T-helper 17 cell (primary cell): ENCODE measurements at regions not wholly inside any gene's neighbourhood (a gene's known extent, or its start where the extent isn't known, plus 50 kb on each side); places are given as distances from the start of the nearest gene placed in this dataset.

Experiments
- ATAC-seq: fragments of 150-1000 bp; cut with Tn5 transposase; 2 replicates; pipeline ENCODE4 v1.10.0; 2021; ENCODE audit warnings: mild to moderate bottlenecking, moderate library complexity
- DNase-seq, 3 donors: peaks; one replicate each; pipeline versions ENCODE4 v3.0.0 to v3.0.0-alpha.2; 2020 to 2021
- H3K9me3 ChIP-seq: one replicate; pipeline ENCODE4 v1.7.0; 2013; ENCODE audit warnings: low read length, mild to moderate bottlenecking; ENCODE audit not compliant: control insufficient read depth, poor library complexity, severe bottlenecking
- H3K27ac Mint-ChIP-seq: one replicate; pipeline ENCODE4 v1.8.0; 2022; ENCODE audit warnings: mild to moderate bottlenecking, moderate library complexity, mixed read lengths
- H3K27me3 Mint-ChIP-seq: one replicate; pipeline ENCODE4 v1.8.0; 2022; ENCODE audit warnings: mixed read lengths
- H3K36me3 Mint-ChIP-seq: one replicate; pipeline ENCODE4 v1.8.0; 2022; ENCODE audit warnings: low read depth, mixed read lengths
- H3K4me1 Mint-ChIP-seq: one replicate; pipeline ENCODE4 v1.8.0; 2022; ENCODE audit warnings: mild to moderate bottlenecking, mixed read lengths
- H3K4me3 Mint-ChIP-seq: one replicate; pipeline ENCODE4 v1.8.0; 2022; ENCODE audit warnings: mild to moderate bottlenecking, moderate library complexity, mixed read lengths

DNA sequence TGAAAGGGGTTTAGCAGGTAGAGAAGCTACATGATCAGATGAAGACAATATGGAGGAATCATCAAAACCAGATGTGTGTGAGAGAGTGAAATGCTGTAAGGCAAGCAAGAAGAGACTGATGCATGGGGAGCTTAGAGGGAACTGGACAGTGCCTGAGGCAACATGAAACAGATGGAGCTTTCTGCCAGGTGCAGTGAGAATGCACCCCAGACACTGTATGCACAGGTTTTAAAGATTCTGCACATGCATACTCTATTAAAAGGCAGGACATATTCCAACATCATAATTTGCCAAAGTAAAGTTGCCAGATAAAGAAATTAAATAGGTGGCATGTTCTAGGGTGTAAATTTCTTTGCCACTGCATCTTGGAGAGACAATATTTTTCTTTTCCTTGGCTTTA is 200.1 kb downstream of the AMY1C start:
- DNase-seq (no peak), ATAC-seq (no peak)
- H3K27me3 Mint-ChIP-seq, result no peaks in the 10 kb centered on the region
- H3K4me3 Mint-ChIP-seq, result no peak overlapping the region
- peaks cover 2% of the 10 kb centered on the region for H3K9me3 ChIP-seq
- no peak overlapping the region for H3K27ac Mint-ChIP-seq
- no peaks in the 10 kb centered on the region for H3K36me3 Mint-ChIP-seq
- H3K4me1 Mint-ChIP-seq, result no peaks in the 10 kb centered on the region

DNA sequence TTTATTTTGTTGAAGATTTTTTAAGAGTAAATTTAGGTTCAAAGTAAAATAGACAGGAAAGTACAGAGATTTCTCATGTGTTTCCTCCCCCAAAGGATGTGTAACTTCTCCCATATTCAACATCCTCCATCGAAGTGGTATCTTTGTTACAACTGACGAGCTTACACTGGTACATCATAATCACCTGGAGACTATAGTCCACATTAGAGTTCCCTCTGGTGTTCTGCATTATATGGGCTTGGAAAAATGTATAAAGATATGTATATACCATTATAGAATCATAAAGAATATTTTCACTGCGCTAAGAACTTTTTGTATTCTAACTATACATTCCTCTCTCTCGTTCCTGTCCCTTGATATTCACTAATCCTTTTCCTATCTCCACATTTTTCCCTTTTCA is 203.7 kb downstream of the AMY1C start:
- no peak for ATAC-seq
- H3K27me3 Mint-ChIP-seq, result no peaks in the 10 kb centered on the region
- H3K36me3 Mint-ChIP-seq, result no peaks in the 10 kb centered on the region
- H3K9me3 ChIP-seq, result peaks cover 2% of the 10 kb centered on the region
- no peak overlapping the region for H3K4me3 Mint-ChIP-seq
- H3K4me1 Mint-ChIP-seq, result no peaks in the 10 kb centered on the region
- no peak for DNase-seq
- H3K27ac Mint-ChIP-seq, result no peak overlapping the region

DNA sequence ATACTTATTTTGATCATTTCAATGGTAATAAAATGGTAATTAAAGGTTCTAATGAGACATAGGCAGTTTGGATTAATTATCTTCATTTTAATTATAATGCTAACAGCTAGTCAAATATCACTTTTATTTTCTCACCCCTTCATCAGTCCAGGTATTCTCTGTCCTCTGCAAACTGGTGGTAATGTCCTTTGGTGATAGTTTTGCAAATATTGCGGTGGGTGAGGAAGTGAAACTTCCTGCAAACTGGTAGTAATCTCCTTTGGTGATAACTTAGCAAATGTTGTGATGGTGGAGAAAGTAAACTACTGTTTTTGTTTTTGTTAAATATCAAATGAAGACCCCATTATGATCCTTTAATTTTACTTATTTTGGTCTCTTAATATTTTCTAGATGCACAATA is 209.0 kb downstream of the AMY1C start:
- ATAC-seq (no peak), DNase-seq (no peak)
- H3K4me1 Mint-ChIP-seq, result no peaks in the 10 kb centered on the region

DNA sequence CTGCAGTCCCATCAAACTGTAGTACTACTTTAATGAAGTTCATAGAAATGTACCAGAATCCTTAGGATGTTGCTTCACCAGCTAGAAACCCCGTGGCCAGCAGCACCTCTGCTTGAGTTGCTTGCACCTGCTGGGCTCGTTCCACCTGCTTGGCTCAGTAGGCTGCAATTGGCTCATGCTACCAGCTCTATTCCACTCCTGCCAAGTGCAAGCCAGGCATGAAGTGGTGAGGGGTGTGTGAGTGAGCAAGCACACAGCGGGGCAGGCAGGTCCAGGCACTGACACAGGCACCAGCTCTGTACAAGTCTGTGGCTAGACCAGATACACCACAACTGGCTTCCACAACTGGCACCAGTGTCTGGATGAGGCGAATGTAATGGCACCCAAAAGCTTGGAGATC is 209.9 kb downstream of the AMY1C start:
- H3K4me3 Mint-ChIP-seq, result no peak overlapping the region
- DNase-seq (no peak), ATAC-seq (no peak)
- no peaks in the 10 kb centered on the region for H3K27me3 Mint-ChIP-seq
- H3K36me3 Mint-ChIP-seq, result no peaks in the 10 kb centered on the region
- no peaks in the 10 kb centered on the region for H3K9me3 ChIP-seq
- H3K4me1 Mint-ChIP-seq, result no peaks in the 10 kb centered on the region
- no peak overlapping the region for H3K27ac Mint-ChIP-seq

More for the DNA sequence above, 209.0 kb downstream of the AMY1C start:
- Mint-ChIP-seq H3K36me3 (no peaks in the 10 kb centered on the region), H3K27me3 (no peaks in the 10 kb centered on the region), H3K27ac (no peak overlapping the region), H3K4me3 (no peak overlapping the region)
- H3K9me3 ChIP-seq, result no peaks in the 10 kb centered on the region

DNA sequence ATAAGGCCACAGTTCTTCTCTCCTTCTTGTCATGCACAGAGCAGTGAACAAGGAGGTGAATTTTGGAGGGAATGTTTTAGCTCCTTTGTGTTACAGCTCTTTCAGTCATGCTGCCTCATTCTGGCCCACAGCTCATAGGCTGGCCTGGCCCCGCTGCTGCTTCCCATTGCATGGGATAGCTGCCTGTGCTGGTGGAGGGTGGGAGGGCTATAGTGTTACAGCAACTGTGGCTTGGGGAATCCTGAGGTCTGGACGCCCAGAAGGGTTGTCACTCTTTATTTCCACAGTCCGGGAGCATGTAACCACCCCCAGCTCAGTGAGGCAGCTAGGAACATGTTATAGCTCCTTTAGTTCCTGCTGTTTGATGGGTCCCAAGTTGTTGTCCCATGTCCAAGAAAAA is 210.3 kb downstream of the AMY1C start:
- DNase-seq, result no peak
- Mint-ChIP-seq H3K27me3 (no peaks in the 10 kb centered on the region), H3K36me3 (no peaks in the 10 kb centered on the region), H3K27ac (no peak overlapping the region), H3K4me1 (no peaks in the 10 kb centered on the region), H3K4me3 (no peak overlapping the region)
- ATAC-seq, result no peak
- no peaks in the 10 kb centered on the region for H3K9me3 ChIP-seq

DNA sequence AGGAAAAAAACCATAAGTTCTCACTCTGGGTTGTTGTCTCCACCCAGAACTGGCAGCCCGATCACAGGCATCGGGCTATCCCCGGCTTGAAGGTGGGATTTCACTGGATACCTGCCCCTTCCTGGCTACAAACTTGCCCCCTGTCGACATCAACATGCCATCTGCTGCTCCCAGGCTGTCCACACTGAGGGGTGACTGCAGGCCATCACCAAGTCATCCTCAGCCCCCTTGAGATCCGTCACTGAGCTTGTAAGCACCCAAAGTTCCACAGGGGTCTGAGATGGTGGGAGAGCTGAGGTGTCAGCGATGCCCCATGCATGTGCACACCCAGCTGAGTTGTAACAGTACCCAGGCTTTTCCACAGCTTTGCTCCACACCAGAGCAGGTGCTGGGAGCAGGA is 211.0 kb downstream of the AMY1C start:
- H3K36me3 Mint-ChIP-seq, result no peaks in the 10 kb centered on the region
- ATAC-seq (no peak), DNase-seq (no peak)
- H3K4me3 Mint-ChIP-seq, result no peak overlapping the region
- H3K9me3 ChIP-seq, result no peaks in the 10 kb centered on the region
- no peaks in the 10 kb centered on the region for H3K27me3 Mint-ChIP-seq
- H3K27ac Mint-ChIP-seq, result no peak overlapping the region
- no peaks in the 10 kb centered on the region for H3K4me1 Mint-ChIP-seq

DNA sequence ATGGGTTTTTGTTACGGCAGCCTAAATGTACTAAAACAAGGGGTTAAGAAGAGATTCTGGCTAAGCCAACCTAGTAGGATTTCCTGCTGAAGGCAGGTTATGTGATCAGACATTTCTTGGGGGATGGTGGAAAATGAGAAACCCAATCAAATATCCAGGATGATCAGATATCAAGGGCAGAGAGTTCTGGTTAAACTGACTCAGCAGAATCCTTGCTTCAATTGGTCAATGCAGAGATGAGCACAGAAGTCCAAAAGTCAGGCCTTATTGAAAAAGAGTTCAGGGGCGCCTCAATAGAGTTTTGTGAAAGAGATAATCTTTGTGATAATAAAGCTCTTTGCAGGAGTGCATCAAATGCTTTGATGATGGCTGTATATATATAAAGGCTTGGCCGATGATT is 237.1 kb downstream of the AMY1C start:
- ATAC-seq (no peak), DNase-seq (no peak)
- Mint-ChIP-seq H3K36me3 (no peaks in the 10 kb centered on the region), H3K4me1 (no peaks in the 10 kb centered on the region), H3K27me3 (no peaks in the 10 kb centered on the region), H3K4me3 (no peak overlapping the region), H3K27ac (no peak overlapping the region)
- no peaks in the 10 kb centered on the region for H3K9me3 ChIP-seq

DNA sequence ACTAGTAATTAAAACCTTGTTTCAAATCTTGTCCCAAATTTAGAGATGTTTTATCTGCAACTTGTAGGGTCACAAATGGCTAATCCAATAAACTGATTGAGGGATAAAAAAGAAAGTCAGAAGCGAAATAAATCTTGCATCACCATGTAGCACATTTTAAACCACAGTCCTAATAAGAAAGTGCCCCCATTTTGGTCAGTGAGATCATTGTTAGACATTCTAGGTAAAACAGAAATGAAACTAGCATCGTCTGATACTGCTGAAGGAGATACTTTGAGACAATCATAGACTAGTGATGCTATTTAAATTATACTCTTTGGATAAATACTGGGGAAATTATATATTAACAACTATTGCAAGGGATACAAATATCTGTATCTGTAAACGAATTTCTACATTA is 247.9 kb downstream of the AMY1C start:
- Mint-ChIP-seq H3K4me1 (no peaks in the 10 kb centered on the region), H3K27ac (no peak overlapping the region), H3K36me3 (no peaks in the 10 kb centered on the region), H3K27me3 (no peaks in the 10 kb centered on the region), H3K4me3 (no peak overlapping the region)
- peaks cover 4% of the 10 kb centered on the region for H3K9me3 ChIP-seq
- ATAC-seq (no peak), DNase-seq (no peak)

DNA sequence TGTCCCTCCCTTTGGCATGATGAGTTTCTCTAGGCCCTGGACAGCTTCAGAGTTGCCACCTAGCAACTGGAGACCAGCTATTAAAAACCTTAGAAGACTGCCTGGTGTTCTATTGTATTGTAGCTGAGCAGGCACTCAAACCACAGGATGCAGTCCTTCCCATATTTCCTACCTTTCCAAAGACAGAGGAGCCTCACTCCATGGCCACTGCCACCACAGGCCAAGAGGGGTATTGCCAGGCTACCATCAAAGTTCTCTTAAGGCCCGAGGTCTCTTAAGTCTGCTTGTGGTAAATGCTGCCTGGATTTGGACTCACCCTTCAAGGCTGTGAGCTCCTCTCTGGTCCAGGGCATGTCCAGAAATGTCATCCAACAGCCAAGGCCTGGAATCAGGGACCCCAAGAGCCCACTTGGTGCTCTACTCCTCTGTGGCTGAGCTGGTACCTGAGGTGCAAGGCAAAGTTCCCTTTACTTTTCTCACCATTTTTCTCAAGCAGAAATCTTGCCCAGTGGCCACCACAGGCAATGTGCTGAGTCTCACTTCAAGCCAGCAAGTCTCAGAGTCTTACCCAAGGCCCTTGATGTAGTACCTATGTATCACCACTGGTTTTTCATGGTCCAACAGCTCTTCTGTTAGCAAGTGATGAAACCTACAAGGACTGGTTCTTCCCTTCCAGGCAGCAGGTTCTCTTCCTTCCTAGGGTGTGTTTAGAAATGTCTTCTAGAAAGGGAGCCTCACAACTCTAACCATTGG is 269.4 kb downstream of the AMY1C start:
- no peaks in the 10 kb centered on the region for H3K9me3 ChIP-seq
- H3K4me3 Mint-ChIP-seq, result no peak overlapping the region
- ATAC-seq (no peak), DNase-seq (no peak)
- H3K27me3 Mint-ChIP-seq, result no peaks in the 10 kb centered on the region
- no peak overlapping the region for H3K27ac Mint-ChIP-seq
- H3K4me1 Mint-ChIP-seq, result no peaks in the 10 kb centered on the region
- no peaks in the 10 kb centered on the region for H3K36me3 Mint-ChIP-seq

DNA sequence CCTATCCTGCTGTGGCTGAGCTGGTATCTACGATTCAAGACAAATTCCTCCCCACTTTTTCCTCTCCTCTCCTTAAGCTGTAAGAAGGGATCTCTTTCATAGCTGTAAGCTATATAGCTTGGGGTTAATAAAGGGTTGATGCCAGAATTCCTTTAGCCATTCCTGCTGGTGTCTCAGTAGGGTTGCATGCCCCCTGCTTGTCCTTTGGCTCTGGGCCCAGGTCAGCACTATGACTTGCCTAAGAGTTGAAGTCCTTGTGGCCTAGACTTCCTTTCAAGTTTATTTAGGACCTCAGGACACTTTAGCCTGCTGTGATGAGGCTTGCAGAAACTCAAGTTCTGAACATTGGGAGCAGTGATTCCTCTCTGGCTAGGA is 270.0 kb downstream of the AMY1C start:
- no peak overlapping the region for H3K4me3 Mint-ChIP-seq
- DNase-seq (no peak), ATAC-seq (no peak)
- H3K27ac Mint-ChIP-seq, result no peak overlapping the region
- H3K36me3 Mint-ChIP-seq, result no peaks in the 10 kb centered on the region
- H3K4me1 Mint-ChIP-seq, result no peaks in the 10 kb centered on the region
- no peaks in the 10 kb centered on the region for H3K27me3 Mint-ChIP-seq
- no peaks in the 10 kb centered on the region for H3K9me3 ChIP-seq

DNA sequence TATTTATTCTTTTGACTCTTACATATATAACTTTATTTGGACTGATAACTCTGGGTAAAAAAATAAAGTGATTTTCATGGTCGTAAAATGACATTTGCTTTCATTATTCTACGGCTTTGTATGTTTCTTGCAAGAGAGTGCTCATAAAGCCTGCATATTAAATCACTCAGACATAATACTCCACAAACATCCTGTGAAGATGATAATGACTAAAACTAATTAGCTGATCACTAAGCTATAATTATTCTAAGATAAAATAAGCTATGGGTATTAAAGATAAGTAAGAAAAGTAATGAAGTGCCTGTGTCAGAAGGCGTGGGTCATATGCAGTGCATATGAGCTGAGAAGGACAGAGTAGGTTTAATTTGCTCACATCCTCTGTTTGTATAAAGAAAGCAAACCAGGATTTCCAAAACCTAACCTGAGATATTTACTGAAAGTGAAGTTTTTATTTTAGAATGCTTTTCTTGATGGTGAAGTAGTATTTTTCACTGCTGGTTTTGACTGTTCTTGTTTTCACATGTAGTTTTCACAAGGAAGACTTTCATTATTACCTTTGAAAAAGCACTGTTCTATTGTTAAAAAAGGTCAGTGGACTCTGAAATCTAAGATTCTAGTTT is 278.8 kb downstream of the AMY1C start:
- no peaks in the 10 kb centered on the region for H3K36me3 Mint-ChIP-seq
- no peaks in the 10 kb centered on the region for H3K4me1 Mint-ChIP-seq
- H3K4me3 Mint-ChIP-seq, result no peak overlapping the region
- no peaks in the 10 kb centered on the region for H3K27me3 Mint-ChIP-seq
- H3K27ac Mint-ChIP-seq, result no peak overlapping the region
- no peaks in the 10 kb centered on the region for H3K9me3 ChIP-seq
- no peak for ATAC-seq
- no peak for DNase-seq

DNA sequence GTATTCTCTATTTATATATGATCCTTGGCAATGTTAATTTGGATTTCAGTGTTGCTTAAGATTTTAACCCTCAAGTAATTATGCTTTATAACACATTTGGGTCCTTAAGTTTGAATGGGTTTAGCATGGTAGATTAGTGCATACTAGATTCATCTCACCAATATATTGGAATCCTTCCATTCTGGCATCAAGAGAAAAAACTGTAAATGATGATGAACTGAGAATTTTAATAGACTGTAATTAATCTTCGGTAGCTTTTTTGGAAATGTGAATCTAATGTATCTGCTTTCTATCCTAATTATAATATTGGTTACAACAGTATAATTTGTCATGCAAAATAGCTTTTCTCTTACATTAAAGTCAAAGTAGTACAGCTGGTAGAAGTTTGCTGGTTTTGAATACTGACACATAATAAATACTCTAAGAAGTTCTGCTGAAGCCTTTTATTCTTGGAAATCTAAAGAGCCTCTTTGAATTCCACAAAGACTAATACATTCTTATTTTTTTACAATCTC is 279.8 kb downstream of the AMY1C start:
- ATAC-seq (no peak), DNase-seq (no peak)
- no peak overlapping the region for H3K4me3 Mint-ChIP-seq
- no peaks in the 10 kb centered on the region for H3K4me1 Mint-ChIP-seq
- H3K27me3 Mint-ChIP-seq, result no peaks in the 10 kb centered on the region
- H3K9me3 ChIP-seq, result no peaks in the 10 kb centered on the region
- H3K36me3 Mint-ChIP-seq, result no peaks in the 10 kb centered on the region
- H3K27ac Mint-ChIP-seq, result no peak overlapping the region

DNA sequence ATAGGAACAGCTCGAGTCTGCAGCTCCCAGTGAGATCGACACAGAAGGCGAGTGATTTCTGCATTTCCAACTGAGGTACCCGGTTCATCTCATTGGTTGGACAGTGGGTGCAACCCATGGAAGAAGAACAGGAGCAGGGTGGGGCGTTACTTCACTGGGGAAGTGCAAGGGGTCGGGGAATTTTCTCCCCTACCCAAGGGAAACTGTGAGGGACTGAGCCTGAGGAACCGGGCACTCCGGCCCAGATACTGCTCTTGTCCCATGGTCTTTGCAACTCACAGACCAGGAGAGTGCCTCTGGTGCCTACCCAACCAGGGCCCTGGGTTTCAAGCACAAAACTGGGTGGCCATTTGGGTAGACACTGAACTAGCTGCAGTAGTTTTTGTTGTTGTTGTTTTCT is 307.1 kb downstream of the AMY1C start:
- H3K9me3 ChIP-seq, result no peaks in the 10 kb centered on the region
- Mint-ChIP-seq H3K36me3 (no peaks in the 10 kb centered on the region), H3K4me1 (no peaks in the 10 kb centered on the region), H3K27me3 (no peaks in the 10 kb centered on the region), H3K27ac (no peak overlapping the region), H3K4me3 (no peak overlapping the region)
- ATAC-seq, result no peak
- no peak for DNase-seq
